ENCODE measurements at regions not wholly inside any gene's neighbourhood (a gene's known extent, or its start where the extent isn't known, plus 50 kb on each side); places are given as distances from the start of the nearest gene placed in this dataset.

DNA sequence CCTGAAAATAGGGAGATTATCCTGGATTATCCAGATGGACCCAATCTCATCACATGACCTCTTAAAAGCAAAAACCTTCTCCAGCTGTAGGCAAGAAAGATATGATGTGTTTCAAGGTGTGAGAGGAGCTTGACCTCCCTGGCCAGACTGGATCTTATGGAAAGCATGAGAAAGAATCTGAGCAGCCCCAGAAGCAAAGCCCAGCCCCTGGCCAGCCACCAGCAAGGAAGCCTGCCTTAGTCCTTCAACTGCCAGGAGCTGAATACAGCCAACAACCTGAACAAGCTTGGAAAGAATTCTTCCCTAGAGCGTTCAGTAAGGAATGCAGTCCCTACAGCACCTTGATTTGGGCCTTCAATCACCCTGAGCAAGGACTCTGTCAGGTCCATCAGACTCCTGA lies 375.0 kb upstream of the CHRM3 start:
- DNase-seq (ENCODE audit: low spot score), result no peak
- ChIA-PET POLR2A (ENCODE audit: low non-redundant PET) (no interaction called here), CTCF (no interaction called here)
- no peak overlapping the region for H3K27ac ChIP-seq
- no peak for TF ChIP-seq CTCF (conservative IDR thresholded peaks at IDR 0.05; ENCODE audit: low read depth)

GRCh38 chr1:239008568-239008967 lies 377.8 kb upstream of the CHRM3 start:
- peak; percentile 4 for DNase-seq (ENCODE audit: low spot score)
- H3K27ac ChIP-seq, result no peak overlapping the region
- CTCF ChIA-PET, result interaction anchor here (0.8 kb wide), 1 partner anchor 37 kb away, joined by 3 read pairs; no protein-coding TSS in a partner anchor
- no peak for TF ChIP-seq CTCF (conservative IDR thresholded peaks at IDR 0.05; ENCODE audit: low read depth)
- POLR2A ChIA-PET (ENCODE audit: low non-redundant PET), result no interaction called here

DNA sequence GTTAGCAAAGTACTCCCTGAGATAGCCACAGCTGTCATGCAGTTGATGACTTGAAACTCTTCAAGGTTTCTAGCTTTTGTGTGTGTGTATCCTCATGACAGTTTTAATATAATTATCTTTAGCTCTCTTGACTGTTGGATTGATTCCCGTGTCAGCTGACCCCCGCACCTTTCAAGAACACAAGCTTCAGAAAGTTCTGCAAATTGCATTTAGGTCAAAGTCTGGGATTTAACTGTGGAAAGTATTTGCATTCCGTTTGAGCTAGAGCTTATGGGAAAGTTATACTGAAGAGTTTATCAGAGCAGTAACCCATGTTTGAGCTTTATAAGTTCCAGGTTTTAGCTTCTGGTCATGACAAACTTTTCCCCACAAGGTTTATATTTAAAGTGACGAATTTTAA lies 380.1 kb upstream of the CHRM3 start:
- ChIA-PET CTCF (no interaction called here), POLR2A (ENCODE audit: low non-redundant PET) (no interaction called here)
- H3K27ac ChIP-seq, result no peak overlapping the region
- DNase-seq (ENCODE audit: low spot score), result no peak
- no peak for TF ChIP-seq CTCF (conservative IDR thresholded peaks at IDR 0.05; ENCODE audit: low read depth)

DNA sequence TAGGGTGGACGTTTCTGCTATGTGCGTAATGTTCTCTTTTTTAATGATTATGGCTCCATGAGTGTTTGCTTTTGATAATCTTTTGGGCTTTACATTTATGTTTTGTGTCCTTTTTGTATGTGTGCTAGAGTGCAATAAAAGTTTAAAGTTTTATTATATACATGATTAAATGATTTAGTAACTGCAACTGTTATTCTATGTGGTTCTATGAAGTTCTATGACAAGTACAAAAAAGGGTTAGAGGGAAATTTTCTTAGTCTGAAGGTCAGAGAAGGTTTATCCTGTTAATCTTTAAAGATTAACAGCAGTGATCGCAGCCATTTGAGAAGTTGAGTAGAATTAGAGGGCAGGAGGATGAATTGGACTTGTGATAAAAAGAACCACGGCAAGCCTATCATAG lies 386.4 kb upstream of the CHRM3 start:
- POLR2A ChIA-PET (ENCODE audit: low non-redundant PET), result no interaction called here
- CTCF ChIA-PET, result interaction anchor here (0.6 kb wide), 1 partner anchor 52 kb away, joined by 7 read pairs; no protein-coding TSS in a partner anchor
- TF ChIP-seq CTCF (conservative IDR thresholded peaks at IDR 0.05; ENCODE audit: low read depth), result no peak
- no peak overlapping the region for H3K27ac ChIP-seq
- DNase-seq (ENCODE audit: low spot score), result no peak

DNA sequence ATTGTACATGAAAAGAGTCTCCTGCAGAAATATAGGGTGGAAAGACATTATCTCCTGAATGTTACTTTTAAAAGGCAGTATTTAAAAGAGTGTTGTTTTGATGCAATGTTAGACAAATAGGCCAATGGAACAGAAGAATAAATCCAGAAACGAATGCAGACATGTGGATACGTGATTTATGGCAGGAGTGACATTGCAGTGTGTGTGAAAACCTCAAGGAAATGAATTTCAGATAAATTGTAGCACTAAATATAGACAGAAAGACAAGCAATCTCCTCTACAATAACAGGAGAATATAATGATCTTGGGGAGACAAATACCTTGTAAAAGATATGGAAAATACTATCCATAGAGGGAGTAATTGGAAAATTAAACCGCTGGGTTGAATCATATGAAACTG lies 387.8 kb upstream of the CHRM3 start:
- ChIA-PET POLR2A (ENCODE audit: low non-redundant PET) (no interaction called here), CTCF (interaction anchor here (0.7 kb wide), 2 partner anchors 31 to 1046 kb away, joined by 4 to 5 read pairs; no protein-coding TSS in a partner anchor)
- no peak for TF ChIP-seq CTCF (conservative IDR thresholded peaks at IDR 0.05; ENCODE audit: low read depth)
- DNase-seq (ENCODE audit: low spot score), result no peak
- no peak overlapping the region for H3K27ac ChIP-seq

DNA sequence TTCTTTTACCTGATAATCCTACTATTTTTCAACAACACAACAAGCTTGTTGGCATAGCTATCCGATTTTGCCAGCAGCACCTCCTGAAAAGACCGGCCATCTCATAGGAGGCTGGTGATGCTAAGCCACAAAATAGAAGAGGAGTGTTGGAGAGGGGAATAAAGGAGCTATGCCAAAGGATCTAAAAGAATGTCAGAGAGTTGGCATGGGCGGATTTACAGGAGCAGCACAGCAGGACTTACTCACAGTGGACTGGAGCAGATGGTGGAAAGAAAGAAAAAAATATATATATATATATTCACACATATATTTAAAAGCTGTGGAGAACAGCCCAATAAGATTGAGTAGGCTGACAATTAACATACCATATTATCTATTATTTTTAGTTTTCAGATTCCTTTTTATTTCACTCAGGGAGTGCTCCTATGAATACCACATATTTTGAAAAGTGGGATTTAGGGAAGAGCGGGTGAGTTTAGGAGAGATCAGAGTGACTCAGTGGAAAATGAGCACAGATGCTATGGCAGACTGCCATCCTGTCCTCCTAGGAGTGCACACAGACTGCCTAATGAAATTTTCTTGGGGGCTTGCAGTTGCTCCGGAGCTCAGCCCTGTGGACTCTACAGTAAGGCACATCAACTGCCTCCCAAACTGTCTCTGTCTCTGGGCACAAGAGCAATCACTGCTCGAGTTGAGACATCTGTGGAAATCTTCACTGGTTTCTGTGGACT lies 394.4 kb upstream of the CHRM3 start:
- no peak for TF ChIP-seq CTCF (conservative IDR thresholded peaks at IDR 0.05; ENCODE audit: low read depth)
- ChIA-PET CTCF (interaction anchor here (0.6 kb wide), 1 partner anchor 163 kb away, joined by 3 read pairs; no protein-coding TSS in a partner anchor), POLR2A (ENCODE audit: low non-redundant PET) (no interaction called here)
- no peak for DNase-seq (ENCODE audit: low spot score)
- no peak overlapping the region for H3K27ac ChIP-seq

Data from RWPE1 (cell line).